K562 (cell line): ENCODE measurements at regions not wholly inside any gene's neighbourhood (a gene's known extent, or its start where the extent isn't known, plus 50 kb on each side); places are given as distances from the start of the nearest gene placed in this dataset.
A peak's percentile ranks its signal among the peaks of the same experiment; 100 is the strongest.

Source experiments
- BRD9 ChIP-seq: fragments of 450-650 bp; IDR thresholded peaks from 2 replicates; pipeline ENCODE4 v1.6.1; 2018; ENCODE audit warnings: low read depth; ENCODE audit not compliant: partially characterized antibody
- BRF1 ChIP-seq: IDR thresholded peaks from 3 replicates; pipeline ENCODE4 v1.6.1; 2011; ENCODE audit warnings: borderline replicate concordance, mild to moderate bottlenecking; ENCODE audit not compliant: insufficient read length; ENCODE audit errors: extremely low read depth
- CAMTA2 ChIP-seq: fragments of 250-450 bp; sonication (Bioruptor Pico); conservative IDR thresholded peaks from 2 replicates; pipeline ENCODE4 v1.5.1; 2022
- CCNT2 ChIP-seq: IDR thresholded peaks from 2 replicates; pipeline ENCODE4 v1.6.1; 2011; ENCODE audit warnings: borderline replicate concordance, low read depth, mild to moderate bottlenecking, moderate library complexity, mixed read lengths, low read length; ENCODE audit not compliant: insufficient read length; ENCODE audit errors: extremely low read depth
- EHMT2 ChIP-seq: fragments of 450-650 bp; IDR thresholded peaks from 2 replicates; pipeline ENCODE4 v1.6.1; 2018; ENCODE audit warnings: antibody characterized with exemption
- KAT7 ChIP-seq: sonication (generic); formaldehyde crosslinking; IDR thresholded peaks from 2 replicates; pipeline ENCODE4 v1.8.0; 2022; ENCODE audit warnings: missing genetic modification reagents, mild to moderate bottlenecking, borderline replicate concordance
- KDM5B ChIP-seq: fragments of 200-600 bp; sonication (generic); IDR thresholded peaks from 2 replicates; pipeline ENCODE4 v1.6.1; 2012; ENCODE audit warnings: low read depth, mild to moderate bottlenecking, moderate library complexity, low read length, control low read depth, inconsistent platforms; ENCODE audit not compliant: insufficient replicate concordance
- MCM3 ChIP-seq: fragments of 450-650 bp; IDR thresholded peaks from 2 replicates; pipeline ENCODE4 v1.6.1; 2016
- NR2C1 ChIP-seq, 2 experiments: fragments of 450-650 bp; IDR thresholded peaks; 2 replicates each; pipeline ENCODE4 v1.6.1; 2017; ENCODE audit warnings: mild to moderate bottlenecking in 2 of 2, antibody characterized with exemption in 1 of 2, inconsistent platforms in 1 of 2, missing compliant biosample characterization in 1 of 2, missing genetic modification characterization in 1 of 2
- POLR2H ChIP-seq: IDR thresholded peaks from 2 replicates; pipeline ENCODE4 v1.6.1; 2016; ENCODE audit warnings: missing genetic modification characterization, low read depth, mild to moderate bottlenecking, control low read depth, missing compliant biosample characterization, moderate library complexity
- POU5F1 ChIP-seq: fragments of 150-350 bp; IDR thresholded peaks from 2 replicates; pipeline ENCODE4 v1.6.1; 2014; ENCODE audit warnings: borderline replicate concordance, low read length, low read depth, mild to moderate bottlenecking; ENCODE audit not compliant: partially characterized antibody
- RUNX1 ChIP-seq: sonication (generic); IDR thresholded peaks from 2 replicates; pipeline ENCODE4 v1.6.1; 2016; ENCODE audit warnings: antibody characterized with exemption, low read depth
- SMAD3 ChIP-seq: fragments of 450-650 bp; formaldehyde crosslinking; conservative IDR thresholded peaks from 2 replicates; pipeline ENCODE4 v1.4.0; 2020; ENCODE audit warnings: mild to moderate bottlenecking
- SMC3 ChIP-seq: conservative IDR thresholded peaks from 2 replicates; pipeline ENCODE4 v1.6.1; 2011; ENCODE audit warnings: low read depth, low read length, improper control_type of control experiment; ENCODE audit not compliant: insufficient read depth
- TAF1 ChIP-seq: IDR thresholded peaks from 2 replicates; pipeline ENCODE4 v1.6.1; 2011; ENCODE audit warnings: mild to moderate bottlenecking, low read length, moderate library complexity; ENCODE audit not compliant: insufficient read depth, control insufficient read depth, severe bottlenecking; ENCODE audit errors: extremely low read depth
- ZBTB17 ChIP-seq: fragments of 450-650 bp; formaldehyde crosslinking; IDR thresholded peaks from 2 replicates; pipeline ENCODE4 v1.4.0; 2020; ENCODE audit warnings: mild to moderate bottlenecking
- ZNF217 ChIP-seq: sonication (generic); formaldehyde crosslinking; IDR thresholded peaks from 2 replicates; pipeline ENCODE4 v1.8.0; 2022; ENCODE audit warnings: mild to moderate bottlenecking, missing genetic modification reagents
- ZNF707 ChIP-seq: fragments of 250-450 bp; sonication (Bioruptor Pico); conservative IDR thresholded peaks from 2 replicates; pipeline ENCODE4 v1.8.0; 2022; ENCODE audit warnings: inconsistent platforms, mild to moderate bottlenecking, moderate library complexity
- ZSCAN29 ChIP-seq: fragments of 450-650 bp; IDR thresholded peaks from 2 replicates; pipeline ENCODE4 v1.6.1; 2017
- TF ChIP-seq, protein P1 (sequence below): sonication (generic); formaldehyde crosslinking; IDR thresholded peaks from 2 replicates; pipeline ENCODE4 v1.9.0; 2022; ENCODE audit warnings: mild to moderate bottlenecking, missing genetic modification reagents
- TF ChIP-seq, protein P2 (sequence below): fragments of 200-800 bp; sonication (Bioruptor generic); IDR thresholded peaks from 2 replicates; pipeline ENCODE4 v1.6.1; 2017; ENCODE audit warnings: missing genetic modification characterization, missing compliant biosample characterization
- TF ChIP-seq, protein P3 (sequence below): fragments of 450-650 bp; IDR thresholded peaks from 2 replicates; pipeline ENCODE4 v1.6.1; 2018; ENCODE audit warnings: mild to moderate bottlenecking, low read depth; ENCODE audit not compliant: partially characterized antibody
- TF ChIP-seq, protein P4 (sequence below): fragments of 200-400 bp; formaldehyde crosslinking; IDR thresholded peaks from 2 replicates; pipeline ENCODE4 v1.6.1; 2017; ENCODE audit warnings: mild to moderate bottlenecking, low read depth, low read length, moderate library complexity

DNA sequence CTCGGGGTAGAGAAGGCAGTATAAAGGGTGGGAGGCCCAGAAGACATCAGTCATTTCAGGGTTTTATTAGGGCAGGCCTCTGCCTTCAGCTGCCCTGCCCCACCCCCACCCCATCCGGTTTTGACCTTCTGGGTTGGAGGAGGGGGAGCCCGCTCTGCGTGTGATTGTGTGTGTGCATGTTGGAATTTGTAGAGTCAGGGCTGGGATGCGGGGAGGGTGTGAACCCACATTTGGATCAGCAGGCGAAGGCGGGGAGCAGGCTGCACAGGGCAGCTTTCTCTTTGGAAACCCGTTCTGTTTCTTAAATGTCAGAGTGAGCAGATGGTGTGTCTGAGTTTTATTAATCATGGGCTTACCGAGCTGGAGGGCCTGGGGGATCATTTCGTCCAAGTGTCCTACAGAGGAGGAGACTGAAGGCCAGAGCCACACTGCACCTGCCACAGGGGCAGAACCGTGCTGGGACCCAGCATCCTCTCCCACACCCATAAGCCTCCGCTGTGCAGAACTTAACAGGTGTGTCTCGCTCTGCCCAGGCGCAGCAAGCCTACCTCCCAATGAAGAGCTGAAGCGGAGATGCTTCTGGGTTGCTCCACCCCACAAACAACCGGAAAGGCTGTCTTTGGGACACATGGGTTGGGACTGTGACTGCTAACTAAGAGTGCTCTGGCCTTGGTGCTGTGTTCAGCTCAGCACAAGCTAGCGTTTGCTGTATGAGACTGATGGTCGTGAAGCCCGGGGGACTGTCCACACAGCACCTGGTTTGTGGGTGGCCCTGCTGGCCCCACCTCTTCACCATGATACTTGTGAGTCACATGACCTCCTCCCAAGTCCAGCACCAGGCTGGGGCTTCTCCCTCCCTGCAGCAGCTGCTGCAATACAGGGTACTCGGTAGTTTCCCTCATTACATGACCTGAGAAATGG, 70.9 kb upstream of the GSE1 start (continued):
- TF ChIP-seq TAF1 (no peak), NR2C1 (IDR thresholded peaks at IDR 0.05) (no peak), NR2C1 (tag; IDR thresholded peaks at IDR 0.05) (peak; percentile 49), CCNT2 (no peak), BRF1 (no peak), SMC3 (no peak), EHMT2 (no peak), ZNF217 (CRISPR knock-in tag) (no peak), MCM3 (no peak), CAMTA2 (CRISPR knock-in tag) (no peak), ZBTB17 (CRISPR knock-in tag) (no peak), POLR2H (tag) (no peak), POU5F1 (no peak), ZSCAN29 (no peak), KDM5B (no peak), BRD9 (no peak), RUNX1 (no peak), KAT7 (0 out of 2 replicates have a peak, but pooled peaks have one; percentile 70), ZNF707 (CRISPR knock-in tag) (no peak), SMAD3 (no peak)
- TF ChIP-seq, protein P1, sequence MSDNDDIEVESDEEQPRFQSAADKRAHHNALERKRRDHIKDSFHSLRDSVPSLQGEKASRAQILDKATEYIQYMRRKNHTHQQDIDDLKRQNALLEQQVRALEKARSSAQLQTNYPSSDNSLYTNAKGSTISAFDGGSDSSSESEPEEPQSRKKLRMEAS (CRISPR knock-in tag) = no peak
- TF ChIP-seq, protein P2, sequence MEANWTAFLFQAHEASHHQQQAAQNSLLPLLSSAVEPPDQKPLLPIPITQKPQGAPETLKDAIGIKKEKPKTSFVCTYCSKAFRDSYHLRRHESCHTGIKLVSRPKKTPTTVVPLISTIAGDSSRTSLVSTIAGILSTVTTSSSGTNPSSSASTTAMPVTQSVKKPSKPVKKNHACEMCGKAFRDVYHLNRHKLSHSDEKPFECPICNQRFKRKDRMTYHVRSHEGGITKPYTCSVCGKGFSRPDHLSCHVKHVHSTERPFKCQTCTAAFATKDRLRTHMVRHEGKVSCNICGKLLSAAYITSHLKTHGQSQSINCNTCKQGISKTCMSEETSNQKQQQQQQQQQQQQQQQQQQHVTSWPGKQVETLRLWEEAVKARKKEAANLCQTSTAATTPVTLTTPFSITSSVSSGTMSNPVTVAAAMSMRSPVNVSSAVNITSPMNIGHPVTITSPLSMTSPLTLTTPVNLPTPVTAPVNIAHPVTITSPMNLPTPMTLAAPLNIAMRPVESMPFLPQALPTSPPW (CRISPR knock-in tag) = peak; percentile 60
- TF ChIP-seq, protein P3, sequence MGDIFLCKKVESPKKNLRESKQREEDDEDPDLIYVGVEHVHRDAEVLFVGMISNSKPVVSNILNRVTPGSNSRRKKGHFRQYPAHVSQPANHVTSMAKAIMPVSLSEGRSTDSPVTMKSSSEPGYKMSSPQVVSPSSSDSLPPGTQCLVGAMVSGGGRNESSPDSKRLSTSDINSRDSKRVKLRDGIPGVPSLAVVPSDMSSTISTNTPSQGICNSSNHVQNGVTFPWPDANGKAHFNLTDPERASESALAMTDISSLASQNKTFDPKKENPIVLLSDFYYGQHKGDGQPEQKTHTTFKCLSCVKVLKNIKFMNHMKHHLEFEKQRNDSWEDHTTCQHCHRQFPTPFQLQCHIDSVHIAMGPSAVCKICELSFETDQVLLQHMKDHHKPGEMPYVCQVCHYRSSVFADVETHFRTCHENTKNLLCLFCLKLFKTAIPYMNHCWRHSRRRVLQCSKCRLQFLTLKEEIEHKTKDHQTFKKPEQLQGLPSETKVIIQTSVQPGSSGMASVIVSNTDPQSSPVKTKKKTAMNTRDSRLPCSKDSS = no peak
- TF ChIP-seq, protein P4, sequence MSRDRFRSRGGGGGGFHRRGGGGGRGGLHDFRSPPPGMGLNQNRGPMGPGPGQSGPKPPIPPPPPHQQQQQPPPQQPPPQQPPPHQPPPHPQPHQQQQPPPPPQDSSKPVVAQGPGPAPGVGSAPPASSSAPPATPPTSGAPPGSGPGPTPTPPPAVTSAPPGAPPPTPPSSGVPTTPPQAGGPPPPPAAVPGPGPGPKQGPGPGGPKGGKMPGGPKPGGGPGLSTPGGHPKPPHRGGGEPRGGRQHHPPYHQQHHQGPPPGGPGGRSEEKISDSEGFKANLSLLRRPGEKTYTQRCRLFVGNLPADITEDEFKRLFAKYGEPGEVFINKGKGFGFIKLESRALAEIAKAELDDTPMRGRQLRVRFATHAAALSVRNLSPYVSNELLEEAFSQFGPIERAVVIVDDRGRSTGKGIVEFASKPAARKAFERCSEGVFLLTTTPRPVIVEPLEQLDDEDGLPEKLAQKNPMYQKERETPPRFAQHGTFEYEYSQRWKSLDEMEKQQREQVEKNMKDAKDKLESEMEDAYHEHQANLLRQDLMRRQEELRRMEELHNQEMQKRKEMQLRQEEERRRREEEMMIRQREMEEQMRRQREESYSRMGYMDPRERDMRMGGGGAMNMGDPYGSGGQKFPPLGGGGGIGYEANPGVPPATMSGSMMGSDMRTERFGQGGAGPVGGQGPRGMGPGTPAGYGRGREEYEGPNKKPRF = no peak
